ENCODE measurements at regions not wholly inside any gene's neighbourhood (a gene's known extent, or its start where the extent isn't known, plus 50 kb on each side); places are given as distances from the start of the nearest gene placed in this dataset.

- intact Hi-C loops (cut with micrococcal nuclease; ENCODE audit: unreplicated experiment), result loop anchor here (5.0 to 10.0 kb wide), 3 partner anchors 398 to 682 kb away; no protein-coding TSS in a partner anchor
- TF ChIP-seq, protein P1, sequence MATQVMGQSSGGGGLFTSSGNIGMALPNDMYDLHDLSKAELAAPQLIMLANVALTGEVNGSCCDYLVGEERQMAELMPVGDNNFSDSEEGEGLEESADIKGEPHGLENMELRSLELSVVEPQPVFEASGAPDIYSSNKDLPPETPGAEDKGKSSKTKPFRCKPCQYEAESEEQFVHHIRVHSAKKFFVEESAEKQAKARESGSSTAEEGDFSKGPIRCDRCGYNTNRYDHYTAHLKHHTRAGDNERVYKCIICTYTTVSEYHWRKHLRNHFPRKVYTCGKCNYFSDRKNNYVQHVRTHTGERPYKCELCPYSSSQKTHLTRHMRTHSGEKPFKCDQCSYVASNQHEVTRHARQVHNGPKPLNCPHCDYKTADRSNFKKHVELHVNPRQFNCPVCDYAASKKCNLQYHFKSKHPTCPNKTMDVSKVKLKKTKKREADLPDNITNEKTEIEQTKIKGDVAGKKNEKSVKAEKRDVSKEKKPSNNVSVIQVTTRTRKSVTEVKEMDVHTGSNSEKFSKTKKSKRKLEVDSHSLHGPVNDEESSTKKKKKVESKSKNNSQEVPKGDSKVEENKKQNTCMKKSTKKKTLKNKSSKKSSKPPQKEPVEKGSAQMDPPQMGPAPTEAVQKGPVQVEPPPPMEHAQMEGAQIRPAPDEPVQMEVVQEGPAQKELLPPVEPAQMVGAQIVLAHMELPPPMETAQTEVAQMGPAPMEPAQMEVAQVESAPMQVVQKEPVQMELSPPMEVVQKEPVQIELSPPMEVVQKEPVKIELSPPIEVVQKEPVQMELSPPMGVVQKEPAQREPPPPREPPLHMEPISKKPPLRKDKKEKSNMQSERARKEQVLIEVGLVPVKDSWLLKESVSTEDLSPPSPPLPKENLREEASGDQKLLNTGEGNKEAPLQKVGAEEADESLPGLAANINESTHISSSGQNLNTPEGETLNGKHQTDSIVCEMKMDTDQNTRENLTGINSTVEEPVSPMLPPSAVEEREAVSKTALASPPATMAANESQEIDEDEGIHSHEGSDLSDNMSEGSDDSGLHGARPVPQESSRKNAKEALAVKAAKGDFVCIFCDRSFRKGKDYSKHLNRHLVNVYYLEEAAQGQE (IDR thresholded peaks at IDR 0.05; ENCODE audit: insufficient read depth in 1 of 2, low read depth in 2 of 2, low read length in 1 of 2), result no peak
- TF ChIP-seq TCF7L2 (IDR thresholded peaks at IDR 0.05; ENCODE audit: low read depth, low read length), result no peak
- TF ChIP-seq SIN3A (IDR thresholded peaks at IDR 0.05; ENCODE audit: borderline replicate concordance, insufficient read depth, low read depth, low read length), result no peak
- TF ChIP-seq POLR2AphosphoS5 (IDR thresholded peaks at IDR 0.05; ENCODE audit: low read depth, low read length), result no peak
- TF ChIP-seq, protein P2, sequence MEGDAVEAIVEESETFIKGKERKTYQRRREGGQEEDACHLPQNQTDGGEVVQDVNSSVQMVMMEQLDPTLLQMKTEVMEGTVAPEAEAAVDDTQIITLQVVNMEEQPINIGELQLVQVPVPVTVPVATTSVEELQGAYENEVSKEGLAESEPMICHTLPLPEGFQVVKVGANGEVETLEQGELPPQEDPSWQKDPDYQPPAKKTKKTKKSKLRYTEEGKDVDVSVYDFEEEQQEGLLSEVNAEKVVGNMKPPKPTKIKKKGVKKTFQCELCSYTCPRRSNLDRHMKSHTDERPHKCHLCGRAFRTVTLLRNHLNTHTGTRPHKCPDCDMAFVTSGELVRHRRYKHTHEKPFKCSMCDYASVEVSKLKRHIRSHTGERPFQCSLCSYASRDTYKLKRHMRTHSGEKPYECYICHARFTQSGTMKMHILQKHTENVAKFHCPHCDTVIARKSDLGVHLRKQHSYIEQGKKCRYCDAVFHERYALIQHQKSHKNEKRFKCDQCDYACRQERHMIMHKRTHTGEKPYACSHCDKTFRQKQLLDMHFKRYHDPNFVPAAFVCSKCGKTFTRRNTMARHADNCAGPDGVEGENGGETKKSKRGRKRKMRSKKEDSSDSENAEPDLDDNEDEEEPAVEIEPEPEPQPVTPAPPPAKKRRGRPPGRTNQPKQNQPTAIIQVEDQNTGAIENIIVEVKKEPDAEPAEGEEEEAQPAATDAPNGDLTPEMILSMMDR (IDR thresholded peaks at IDR 0.05), result no peak
- ChIA-PET POLR2A (no interaction called here), CTCF (interaction anchor here (0.5 kb wide), 1 partner anchor 72 kb away, joined by 4 read pairs; no protein-coding TSS in a partner anchor)
- no peaks in the 10 kb centered on the region for H3K27me3 ChIP-seq (ENCODE audit: control insufficient read depth, insufficient read depth, low read length)
- no peak for DNase-seq (ENCODE audit: low read depth, low spot score)
- peak overlapping the region; percentile 86 for H3K27ac ChIP-seq (ENCODE audit: low read length)
- no peaks in the 10 kb centered on the region for H3K36me3 ChIP-seq (ENCODE audit: control insufficient read depth, insufficient read depth, low read length)
- in situ Hi-C loops (cut with HindIII; ENCODE audit: low pct_unique_long_range_greater_than_20kb, low sequenced_read_pairs), result no loop called here
- BruUV-seq (replicated peaks), result no TSS peak
- H3K4me3 ChIP-seq (ENCODE audit: low read depth in 2 of 2, low read length in 2 of 2), result no peak overlapping the region
- no peaks in the 10 kb centered on the region for H3K9me3 ChIP-seq (ENCODE audit: control insufficient read depth, insufficient read depth, low read depth, low read length)
- ATAC-seq, result no peak
- peaks cover 31% of the 10 kb centered on the region for H3K4me1 ChIP-seq (ENCODE audit: control insufficient read depth, insufficient read depth, low read length)
These were observed 154.0 kb downstream of the PRL start for GRCh38 chr6:22142856-22143255.

- peak overlapping the region; percentile 34; the same call in 1 of the 2 replicates for H3K27ac ChIP-seq (ENCODE audit: low read length)
- ATAC-seq (no peak), DNase-seq (ENCODE audit: low read depth, low spot score) (no peak)
- BruUV-seq (replicated peaks), result no TSS peak
- H3K4me1 ChIP-seq (ENCODE audit: control insufficient read depth, insufficient read depth, low read length), result peaks cover 49% of the 10 kb centered on the region
- no peak overlapping the region for H3K4me3 ChIP-seq (ENCODE audit: low read depth in 2 of 2, low read length in 2 of 2)
- POLR2A ChIA-PET, result no interaction called here
- no peaks in the 10 kb centered on the region for H3K36me3 ChIP-seq (ENCODE audit: control insufficient read depth, insufficient read depth, low read length)
- H3K9me3 ChIP-seq (ENCODE audit: control insufficient read depth, insufficient read depth, low read depth, low read length), result no peaks in the 10 kb centered on the region
- in situ Hi-C loops (cut with HindIII; ENCODE audit: low pct_unique_long_range_greater_than_20kb, low sequenced_read_pairs) (no loop called here), intact Hi-C loops (cut with micrococcal nuclease; ENCODE audit: unreplicated experiment) (loop anchor here (10.0 kb wide), 2 partner anchors 401 to 679 kb away; no protein-coding TSS in a partner anchor)
- no peak for TF ChIP-seq SIN3A (IDR thresholded peaks at IDR 0.05; ENCODE audit: borderline replicate concordance, insufficient read depth, low read depth, low read length)
- TF ChIP-seq POLR2AphosphoS5 (IDR thresholded peaks at IDR 0.05; ENCODE audit: low read depth, low read length), result no peak
- TF ChIP-seq, protein P2 (IDR thresholded peaks at IDR 0.05), result no peak
- TF ChIP-seq, protein P1 (IDR thresholded peaks at IDR 0.05; ENCODE audit: insufficient read depth in 1 of 2, low read depth in 2 of 2, low read length in 1 of 2), result no peak
- no peak for TF ChIP-seq TCF7L2 (IDR thresholded peaks at IDR 0.05; ENCODE audit: low read depth, low read length)
- no peaks in the 10 kb centered on the region for H3K27me3 ChIP-seq (ENCODE audit: control insufficient read depth, insufficient read depth, low read length)
- CTCF ChIA-PET, result no interaction called here
These were observed 151.5 kb downstream of the PRL start for GRCh38 chr6:22145376-22145775.
